ENCODE measurements at regions not wholly inside any gene's neighbourhood (a gene's known extent, or its start where the extent isn't known, plus 50 kb on each side); places are given as distances from the start of the nearest gene placed in this dataset.
A peak's percentile ranks its signal among the peaks of the same experiment; 100 is the strongest.

- H3K27ac ChIP-seq = no peak overlapping the region
- no peaks in the 10 kb centered on the region for H3K36me3 ChIP-seq
- no peaks in the 10 kb centered on the region for H3K27me3 ChIP-seq
- no peaks in the 10 kb centered on the region for H3K4me1 ChIP-seq
- WGBS, 5 donors = 75 to 87% (median 79%) methylated on average over 3 of the region's 3 CpGs
- TF ChIP-seq POLR2AphosphoS5 (IDR thresholded peaks at IDR 0.05) (no peak), EP300 (IDR thresholded peaks at IDR 0.05) (no peak), CTCF (IDR thresholded peaks at IDR 0.05) (no peak), POLR2A (IDR thresholded peaks at IDR 0.05) (no peak)
- DNase-seq = no peak
- H3K9me3 ChIP-seq = no peaks in the 10 kb centered on the region
- H3K4me3 ChIP-seq = no peak overlapping the region
- intact Hi-C loops (cut with DNase I; ENCODE audit: low total_unique reads) = no loop called here
Observed at GRCh38 chr7:111642373-111642772, 80.1 kb upstream of the IMMP2L start.

- Histone ChIP-seq H3K27ac (no peak overlapping the region), H3K9me3 (no peaks in the 10 kb centered on the region), H3K27me3 (no peaks in the 10 kb centered on the region), H3K36me3 (no peaks in the 10 kb centered on the region), H3K4me1 (no peaks in the 10 kb centered on the region), H3K4me3 (no peak overlapping the region)
- TF ChIP-seq CTCF (IDR thresholded peaks at IDR 0.05) = no peak
- no peak for TF ChIP-seq EP300 (IDR thresholded peaks at IDR 0.05)
- no peak for TF ChIP-seq POLR2AphosphoS5 (IDR thresholded peaks at IDR 0.05)
- TF ChIP-seq POLR2A (IDR thresholded peaks at IDR 0.05) = no peak
- 43 to 65% (median 50%) methylated on average over 3 of the region's 3 CpGs for WGBS, 5 donors
- intact Hi-C loops (cut with DNase I; ENCODE audit: low total_unique reads) = no loop called here
- DNase-seq = no peak
Observed at GRCh38 chr7:111640416-111640815, 78.1 kb upstream of the IMMP2L start.

- intact Hi-C loops (cut with DNase I; ENCODE audit: low total_unique reads) = no loop called here
- Histone ChIP-seq H3K27me3 (no peaks in the 10 kb centered on the region), H3K9me3 (no peaks in the 10 kb centered on the region), H3K36me3 (no peaks in the 10 kb centered on the region), H3K27ac (no peak overlapping the region), H3K4me3 (no peak overlapping the region), H3K4me1 (no peaks in the 10 kb centered on the region)
- 44 to 56% (median 51%) methylated on average over 2 of the region's 2 CpGs for WGBS, 5 donors
- TF ChIP-seq CTCF (IDR thresholded peaks at IDR 0.05) (no peak), POLR2A (IDR thresholded peaks at IDR 0.05) (no peak), POLR2AphosphoS5 (IDR thresholded peaks at IDR 0.05) (peak in 1 of 3 donors; percentile 20), EP300 (IDR thresholded peaks at IDR 0.05) (no peak)
- DNase-seq = peak in 1 of 2 donors; percentile 80
Observed at GRCh38 chr7:111639934-111640333, 77.6 kb upstream of the IMMP2L start.

- intact Hi-C loops (cut with DNase I; ENCODE audit: low total_unique reads) = no loop called here
- Histone ChIP-seq H3K9me3 (peaks cover 0 to 4% (median under 1%) of the 10 kb centered on the region in 4 donors), H3K4me1 (no peaks in the 10 kb centered on the region), H3K27me3 (no peaks in the 10 kb centered on the region), H3K4me3 (no peak overlapping the region), H3K27ac (no peak overlapping the region), H3K36me3 (no peaks in the 10 kb centered on the region)
- TF ChIP-seq CTCF (IDR thresholded peaks at IDR 0.05) = no peak
- TF ChIP-seq POLR2AphosphoS5 (IDR thresholded peaks at IDR 0.05) = no peak
- TF ChIP-seq EP300 (IDR thresholded peaks at IDR 0.05) = no peak
- TF ChIP-seq POLR2A (IDR thresholded peaks at IDR 0.05) = no peak
- 56 to 72% (median 66%) methylated on average over 2 of the region's 2 CpGs for WGBS, 5 donors
- peak in 1 of 2 donors; percentile 14 for DNase-seq
Observed at GRCh38 chr7:111638078-111638477, 75.8 kb upstream of the IMMP2L start.
